NB4 (cell line): ENCODE measurements at regions not wholly inside any gene's neighbourhood (a gene's known extent, or its start where the extent isn't known, plus 50 kb on each side); places are given as distances from the start of the nearest gene placed in this dataset.

ENCODE experiments used
- DNase-seq: peaks from one replicate; pipeline ENCODE4 v3.0.0; 2010; ENCODE audit warnings: low read depth
- H3K4me3 ChIP-seq: one replicate; pipeline ENCODE4 v1.5.1; 2011; ENCODE audit warnings: mild to moderate bottlenecking, low read depth, low read length, moderate library complexity
- CTCF ChIP-seq: IDR thresholded peaks from one replicate; pipeline ENCODE4 v1.5.1; 2012; ENCODE audit warnings: low read depth, low read length
- MAX ChIP-seq: IDR thresholded peaks from 2 replicates; pipeline ENCODE4 v1.6.1; 2011; ENCODE audit warnings: low read depth, low read length
- MYC ChIP-seq: IDR thresholded peaks from 2 replicates; pipeline ENCODE4 v1.6.1; 2011; ENCODE audit warnings: low read depth, low read length
- POLR2A ChIP-seq: IDR thresholded peaks from 2 replicates; pipeline ENCODE4 v1.6.1; 2011; ENCODE audit warnings: mild to moderate bottlenecking; ENCODE audit not compliant: insufficient read length; ENCODE audit errors: extremely low read depth

- no peak overlapping the region for H3K4me3 ChIP-seq
- TF ChIP-seq MAX (no peak), CTCF (no peak), POLR2A (no peak), MYC (no peak)
- no peak for DNase-seq
Measured at GRCh38 chr6:14986370-14986769, 259.5 kb upstream of the JARID2 start.

GRCh38 chr6:14987490-14987889, 258.4 kb upstream of the JARID2 start:
- no peak overlapping the region for H3K4me3 ChIP-seq
- TF ChIP-seq CTCF (no peak), MAX (no peak), MYC (no peak), POLR2A (no peak)
- DNase-seq = no peak

GRCh38 chr6:14992382-14992781, 253.5 kb upstream of the JARID2 start:
- no peak overlapping the region for H3K4me3 ChIP-seq
- no peak for TF ChIP-seq MYC
- TF ChIP-seq CTCF = no peak
- no peak for TF ChIP-seq POLR2A
- TF ChIP-seq MAX = no peak
- no peak for DNase-seq

GRCh38 chr6:14995208-14995607, 250.7 kb upstream of the JARID2 start:
- no peak for DNase-seq
- TF ChIP-seq POLR2A (no peak), MAX (no peak), CTCF (no peak), MYC (no peak)
- no peak overlapping the region for H3K4me3 ChIP-seq

GRCh38 chr6:14995966-14996602, 249.8 kb upstream of the JARID2 start:
- no peak for DNase-seq
- H3K4me3 ChIP-seq = no peak overlapping the region
- TF ChIP-seq CTCF = no peak
- no peak for TF ChIP-seq POLR2A
- no peak for TF ChIP-seq MAX
- no peak for TF ChIP-seq MYC
